Astrocyte of the spinal cord (primary cell): ENCODE measurements at regions not wholly inside any gene's neighbourhood (a gene's known extent, or its start where the extent isn't known, plus 50 kb on each side); places are given as distances from the start of the nearest gene placed in this dataset.

Experiments used
- DNase-seq: peaks from one replicate; pipeline ENCODE4 v3.0.0; 2011; ENCODE audit warnings: low read depth, low spot score
- H3K4me3 ChIP-seq: 2 replicates; pipeline ENCODE4 v1.5.1; 2011; ENCODE audit warnings: low read depth, mild to moderate bottlenecking, low read length, moderate library complexity
- in situ Hi-C: cut with HindIII; loops from 2 replicates; pipeline ENCODE4 v1.10.0; 2017; ENCODE audit warnings: low sequenced_read_pairs
- TF ChIP-seq, protein P1 (sequence below): IDR thresholded peaks from 2 replicates; pipeline ENCODE4 v1.5.1; 2012; ENCODE audit warnings: low read depth, mild to moderate bottlenecking, low read length, inconsistent platforms

DNA sequence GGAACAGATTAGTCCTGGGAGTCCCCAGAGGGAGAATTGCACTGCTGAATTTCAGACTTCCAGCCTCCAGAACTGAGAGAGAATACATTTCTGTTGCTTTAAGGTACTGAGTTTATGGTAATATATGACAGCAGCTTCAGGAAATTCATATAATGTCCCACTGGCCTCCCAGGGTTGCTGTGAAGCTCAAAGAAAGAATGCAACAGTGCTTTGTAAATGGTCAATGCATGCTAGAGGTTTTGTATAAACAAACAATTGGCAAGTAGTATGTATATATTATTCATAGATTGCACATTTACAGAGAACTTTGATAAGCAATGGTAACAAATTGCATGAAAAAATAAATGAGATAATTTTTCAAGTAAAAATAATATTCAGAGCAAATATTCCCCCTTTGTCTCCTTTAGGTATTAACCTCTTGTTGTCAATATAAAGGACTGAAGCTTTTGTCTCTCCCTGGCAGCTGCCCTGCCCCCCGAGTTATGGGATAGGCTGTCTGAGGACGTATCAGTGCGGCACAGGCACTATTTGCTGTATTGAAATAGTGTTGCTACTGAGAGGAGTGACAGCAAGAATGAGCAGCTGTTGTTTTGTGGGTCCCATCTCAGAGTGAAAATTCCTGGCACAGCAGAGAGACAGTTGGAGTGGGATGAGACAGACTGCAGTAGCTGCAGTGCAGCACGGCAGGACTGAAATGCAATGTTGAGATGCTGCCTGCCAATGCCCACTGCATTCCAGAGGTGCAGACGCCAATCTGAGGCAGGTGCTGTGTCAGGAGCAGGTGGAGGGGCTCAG is 194.2 kb upstream of the GLRA1 start:
- DNase-seq, result no peak
- TF ChIP-seq, protein P1, sequence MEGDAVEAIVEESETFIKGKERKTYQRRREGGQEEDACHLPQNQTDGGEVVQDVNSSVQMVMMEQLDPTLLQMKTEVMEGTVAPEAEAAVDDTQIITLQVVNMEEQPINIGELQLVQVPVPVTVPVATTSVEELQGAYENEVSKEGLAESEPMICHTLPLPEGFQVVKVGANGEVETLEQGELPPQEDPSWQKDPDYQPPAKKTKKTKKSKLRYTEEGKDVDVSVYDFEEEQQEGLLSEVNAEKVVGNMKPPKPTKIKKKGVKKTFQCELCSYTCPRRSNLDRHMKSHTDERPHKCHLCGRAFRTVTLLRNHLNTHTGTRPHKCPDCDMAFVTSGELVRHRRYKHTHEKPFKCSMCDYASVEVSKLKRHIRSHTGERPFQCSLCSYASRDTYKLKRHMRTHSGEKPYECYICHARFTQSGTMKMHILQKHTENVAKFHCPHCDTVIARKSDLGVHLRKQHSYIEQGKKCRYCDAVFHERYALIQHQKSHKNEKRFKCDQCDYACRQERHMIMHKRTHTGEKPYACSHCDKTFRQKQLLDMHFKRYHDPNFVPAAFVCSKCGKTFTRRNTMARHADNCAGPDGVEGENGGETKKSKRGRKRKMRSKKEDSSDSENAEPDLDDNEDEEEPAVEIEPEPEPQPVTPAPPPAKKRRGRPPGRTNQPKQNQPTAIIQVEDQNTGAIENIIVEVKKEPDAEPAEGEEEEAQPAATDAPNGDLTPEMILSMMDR, result no peak
- in situ Hi-C loops, result no loop called here
- no peak overlapping the region for H3K4me3 ChIP-seq

DNA sequence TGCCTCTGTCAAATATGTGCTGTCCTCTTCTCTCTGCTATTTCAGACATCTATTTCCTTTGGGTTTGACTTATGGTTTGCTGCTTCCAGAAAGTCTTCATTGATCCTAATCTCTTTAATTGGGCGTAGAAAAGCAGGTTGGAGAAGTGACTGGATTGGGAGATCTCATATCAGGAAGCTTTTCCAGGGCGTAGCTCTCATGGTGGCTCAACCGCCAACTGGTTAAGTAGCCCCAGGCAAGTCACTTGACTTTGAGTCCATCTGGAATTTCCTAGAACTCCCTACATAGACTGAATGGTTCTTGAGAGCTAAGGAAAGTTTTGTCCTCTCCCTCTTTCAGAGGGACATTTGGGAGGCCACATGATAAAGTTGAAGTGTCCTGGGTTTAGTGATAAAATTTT is 192.3 kb upstream of the GLRA1 start:
- no peak for DNase-seq
- in situ Hi-C loops, result no loop called here
- TF ChIP-seq, protein P1, result no peak

DNA sequence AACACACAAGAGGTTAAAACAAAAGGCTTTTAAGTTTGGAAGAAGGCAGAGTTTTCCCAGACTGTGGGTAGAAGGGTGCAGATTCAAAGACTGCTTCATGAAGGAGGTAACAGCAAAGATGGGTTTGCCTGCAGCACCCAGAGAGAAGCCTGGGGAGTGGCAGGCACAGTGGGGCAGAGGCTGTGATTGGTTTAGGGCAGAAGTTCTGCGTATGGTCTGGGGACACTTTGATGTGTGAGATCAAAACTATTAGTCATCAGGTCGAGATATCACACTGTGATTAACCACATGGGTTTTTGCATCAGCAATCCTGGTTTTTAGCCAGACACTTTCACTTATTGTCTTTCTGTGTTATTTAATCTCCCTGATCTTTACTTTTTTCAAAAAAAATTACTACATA is 188.8 kb upstream of the GLRA1 start:
- DNase-seq, result peak; percentile 0
- TF ChIP-seq, protein P1, result no peak
- no peak overlapping the region for H3K4me3 ChIP-seq
- in situ Hi-C loops, result no loop called here

More for the DNA sequence above, 192.3 kb upstream of the GLRA1 start:
- H3K4me3 ChIP-seq, result no peak overlapping the region

DNA sequence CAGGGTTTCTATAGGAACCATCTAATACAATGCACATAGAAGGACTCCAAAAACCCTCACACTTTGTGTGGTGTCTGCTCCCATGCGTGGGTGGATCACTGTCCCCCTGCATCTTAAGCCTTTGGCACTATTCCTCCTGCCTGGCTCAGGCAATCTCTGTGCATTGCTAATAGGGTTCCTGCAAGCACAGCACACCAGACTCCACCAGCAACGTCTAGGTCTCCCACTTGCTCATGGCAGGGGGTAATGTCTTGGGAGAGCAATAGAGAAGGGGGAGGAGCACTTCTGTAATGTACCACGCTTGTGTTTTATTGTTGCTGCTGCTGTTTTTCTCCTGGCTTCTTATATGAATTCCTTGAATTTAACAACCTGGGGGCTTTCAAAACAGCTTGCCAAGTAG is 182.6 kb upstream of the GLRA1 start:
- H3K4me3 ChIP-seq, result no peak overlapping the region
- TF ChIP-seq, protein P1, result no peak
- no peak for DNase-seq
- in situ Hi-C loops, result no loop called here

DNA sequence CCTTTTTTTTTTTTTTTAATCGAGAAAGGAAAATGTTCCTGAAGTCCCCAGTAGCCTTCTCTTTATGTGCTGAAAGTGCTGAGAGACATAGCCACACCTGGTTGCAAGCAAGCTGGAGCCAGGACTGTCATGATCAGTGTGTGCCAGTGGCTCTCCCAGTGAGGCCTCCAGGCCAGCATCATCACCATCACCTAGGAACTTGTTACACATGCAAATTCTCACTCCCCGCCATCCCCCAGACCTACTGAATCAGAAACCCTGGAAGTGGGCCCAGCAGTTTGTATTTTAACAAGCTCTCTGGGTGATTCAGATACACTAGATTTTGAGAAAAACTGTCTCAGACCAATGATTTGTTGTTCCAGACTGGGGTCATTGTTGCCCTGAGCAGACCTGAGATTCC is 181.9 kb upstream of the GLRA1 start:
- in situ Hi-C loops, result no loop called here
- H3K4me3 ChIP-seq, result no peak overlapping the region
- TF ChIP-seq, protein P1, result no peak
- no peak for DNase-seq

DNA sequence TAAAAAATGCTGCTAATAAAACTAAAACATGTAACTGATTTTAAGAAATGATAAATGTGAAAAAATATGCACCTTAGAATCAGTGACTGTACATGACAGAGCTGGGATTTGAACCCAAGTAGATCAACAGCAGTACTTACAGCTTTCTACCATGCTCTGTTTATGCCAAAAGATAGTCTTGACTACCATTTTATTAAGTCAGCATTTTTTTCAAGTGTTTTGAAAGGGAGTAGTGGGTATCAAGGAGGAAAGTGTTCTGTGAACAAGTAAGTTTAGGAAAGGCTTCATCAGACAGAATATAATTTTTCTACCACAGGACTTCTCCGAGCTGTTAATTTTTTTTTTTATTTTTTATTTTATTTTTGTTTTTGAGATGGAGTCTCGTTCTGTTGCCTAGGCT is 180.4 kb upstream of the GLRA1 start:
- in situ Hi-C loops, result no loop called here
- no peak overlapping the region for H3K4me3 ChIP-seq
- TF ChIP-seq, protein P1, result no peak
- DNase-seq, result no peak
